ENCODE measurements at regions not wholly inside any gene's neighbourhood (a gene's known extent, or its start where the extent isn't known, plus 50 kb on each side); places are given as distances from the start of the nearest gene placed in this dataset.

DNA sequence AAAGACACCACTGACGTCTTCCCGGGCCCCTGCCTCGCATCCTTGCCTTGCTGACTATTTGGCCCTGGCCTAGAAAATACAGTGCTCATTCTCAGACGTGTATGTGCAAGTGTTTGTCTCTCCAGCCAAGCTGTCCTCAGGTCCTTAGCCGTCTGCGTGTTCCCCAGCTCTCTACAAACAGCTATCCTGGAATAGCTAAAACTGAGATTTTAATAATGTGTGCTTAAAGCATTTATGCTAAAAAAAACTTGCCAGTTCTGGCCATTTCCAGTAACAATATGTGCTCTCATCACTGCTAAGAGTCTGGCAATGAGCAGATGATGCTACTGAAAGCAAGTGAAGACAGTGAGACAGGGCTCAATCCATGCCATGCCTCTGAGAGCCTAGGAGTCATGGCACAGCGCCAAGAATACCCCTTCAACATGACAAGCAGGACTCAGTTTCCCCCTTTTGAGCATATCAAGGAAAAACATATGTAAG is 55.7 kb downstream of the IRF2BP2 start:
- DNase-seq = no peak

DNA sequence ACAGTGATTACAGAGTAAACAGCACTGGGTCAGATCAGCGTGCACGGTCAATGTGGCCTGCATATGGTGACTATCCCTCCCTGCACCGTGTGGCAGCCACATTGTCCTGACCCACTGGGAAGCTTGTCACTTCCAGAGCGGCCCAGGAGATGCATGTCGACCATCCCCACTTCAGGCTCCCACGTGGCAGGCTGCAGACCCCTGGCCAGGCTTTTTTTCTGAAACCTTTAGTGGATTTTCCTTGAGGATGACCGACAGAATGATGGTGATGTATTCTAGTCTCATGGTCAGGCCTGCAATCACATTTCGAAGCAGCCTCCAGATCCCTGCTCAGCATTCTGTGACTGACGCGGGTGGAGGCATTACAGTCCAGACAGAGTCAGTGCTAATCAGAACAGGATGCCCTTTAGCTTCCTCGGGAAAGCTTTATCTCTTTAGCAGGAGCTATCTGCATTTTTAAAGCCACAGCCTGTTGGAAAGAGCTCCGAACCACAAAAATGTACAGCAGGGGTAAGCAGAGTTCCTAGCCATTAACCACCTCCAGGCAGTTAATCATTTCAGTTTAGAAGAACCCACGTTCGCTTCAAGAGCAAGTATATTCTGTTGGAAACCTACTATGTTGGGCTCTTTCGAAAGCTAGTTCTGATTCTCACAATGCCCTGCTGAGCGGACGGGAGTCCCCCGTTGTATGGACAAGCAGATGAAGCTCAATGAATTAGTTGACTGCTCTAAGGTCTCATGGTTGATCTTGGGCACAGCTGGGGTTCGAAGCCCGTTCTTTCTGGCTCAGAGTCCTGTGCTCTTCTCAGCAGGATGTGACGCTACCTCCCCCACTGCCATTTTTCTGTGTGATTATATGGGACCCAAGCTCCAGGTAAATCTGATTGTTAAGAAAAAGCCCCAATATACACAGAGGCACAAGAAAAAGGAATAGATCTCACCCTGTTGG is 56.5 kb downstream of the IRF2BP2 start:
- DNase-seq = peak; percentile 60

DNA sequence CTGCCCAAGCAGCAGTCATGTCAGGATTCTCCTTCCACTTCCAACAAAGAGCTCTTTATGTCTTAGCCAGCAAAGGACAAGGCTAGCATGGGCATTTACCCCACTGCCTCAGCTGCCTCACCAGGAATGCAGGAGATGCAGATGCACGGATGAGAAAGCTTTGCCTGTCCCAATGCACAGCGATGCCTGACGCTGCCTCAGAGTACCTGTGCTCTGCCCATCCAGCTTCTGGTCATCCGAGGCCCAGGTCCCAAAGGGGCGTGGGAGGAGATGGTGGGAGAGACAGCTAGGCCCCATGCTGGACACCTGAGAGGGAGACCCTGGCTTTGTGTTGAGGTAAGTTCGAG is 59.0 kb downstream of the IRF2BP2 start:
- DNase-seq = no peak

DNA sequence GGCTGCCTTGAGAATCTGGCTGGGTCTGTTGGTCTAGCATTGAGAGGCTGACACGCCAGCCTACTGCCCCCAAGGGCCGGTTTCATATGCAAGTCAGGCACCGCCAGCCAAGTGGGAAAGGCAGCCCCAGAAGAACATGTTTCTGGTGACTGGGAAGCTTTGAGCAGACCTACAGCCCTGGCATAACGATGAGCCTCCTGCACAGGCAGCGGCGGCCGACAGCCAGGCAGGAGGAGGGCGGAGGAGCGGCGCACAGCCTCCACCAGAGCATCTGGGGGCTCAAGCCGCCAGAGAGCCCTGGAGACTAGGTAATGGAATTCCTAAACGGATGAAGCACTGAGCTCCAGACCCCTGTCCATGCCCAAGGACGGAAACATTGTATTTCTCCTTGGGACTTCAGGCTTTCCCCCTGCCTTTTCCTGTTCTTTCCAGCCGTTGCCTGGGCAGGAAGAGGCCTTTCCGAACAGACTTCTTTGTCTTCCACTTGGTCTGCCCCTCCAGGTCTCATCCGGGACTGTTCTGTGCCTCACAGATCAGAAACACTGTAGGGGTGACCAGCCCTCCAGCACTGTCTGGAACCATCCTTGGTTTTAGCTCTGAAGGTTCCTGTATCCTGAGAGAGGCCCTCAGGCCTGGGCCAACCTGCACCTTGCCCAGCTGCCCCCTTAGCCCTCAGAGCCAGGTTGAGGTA is 59.5 kb downstream of the IRF2BP2 start:
- no peak for DNase-seq

- DNase-seq = no peak
Measured at GRCh38 chr1:234549447-234550021, 60.4 kb downstream of the IRF2BP2 start.

GRCh38 chr1:234546890-234547788 is 62.8 kb downstream of the IRF2BP2 start:
- no peak for DNase-seq

GRCh38 chr1:234546387-234546704 is 63.6 kb downstream of the IRF2BP2 start:
- DNase-seq = no peak

DNA sequence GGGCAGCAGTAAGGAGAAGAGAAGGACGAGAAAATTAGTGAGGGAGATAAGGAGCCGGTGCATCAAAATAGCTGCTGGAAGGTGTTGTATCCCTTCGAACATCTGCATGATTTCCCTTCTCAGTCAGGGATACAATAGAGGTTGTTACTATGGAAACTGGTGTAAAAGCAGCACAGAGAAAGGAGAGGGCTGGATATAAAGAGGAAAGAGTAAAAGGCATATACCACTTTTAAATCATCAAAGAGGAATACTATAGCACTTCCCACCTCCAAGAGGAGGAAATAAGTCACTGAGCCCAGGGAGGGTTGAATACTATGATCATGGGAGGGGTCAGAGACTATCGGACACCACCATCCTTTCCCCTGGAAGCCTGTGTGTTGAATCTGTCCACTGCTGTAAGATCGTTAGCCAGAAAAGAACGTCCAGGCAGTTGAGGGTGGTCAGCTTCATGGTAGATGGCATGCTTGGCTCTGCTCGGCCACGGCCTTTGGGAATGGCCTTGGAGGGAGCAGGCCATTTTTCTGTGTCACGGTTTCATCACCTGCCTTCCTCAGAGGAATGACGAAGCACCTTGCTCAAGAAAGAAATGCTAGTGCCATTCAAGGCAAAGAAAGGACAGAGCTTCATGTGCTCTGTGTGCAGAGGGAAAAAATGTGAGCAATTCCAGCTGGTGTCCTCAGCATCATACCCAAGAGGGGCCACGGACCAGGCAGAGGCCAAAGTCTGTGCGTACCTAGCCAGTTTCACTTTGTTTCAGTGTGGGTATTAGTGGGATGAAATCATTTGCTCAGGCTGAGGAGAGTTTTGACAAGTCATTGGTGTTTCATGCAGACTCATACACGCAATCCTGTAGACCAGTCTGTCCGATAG is 64.2 kb downstream of the IRF2BP2 start:
- no peak for DNase-seq

- peak; percentile 97 for DNase-seq
Measured at GRCh38 chr1:234544087-234544579, 65.2 kb upstream of the TARBP1 start.

GRCh38 chr1:234543442-234544086 is 64.6 kb upstream of the TARBP1 start:
- DNase-seq = no peak

DNA sequence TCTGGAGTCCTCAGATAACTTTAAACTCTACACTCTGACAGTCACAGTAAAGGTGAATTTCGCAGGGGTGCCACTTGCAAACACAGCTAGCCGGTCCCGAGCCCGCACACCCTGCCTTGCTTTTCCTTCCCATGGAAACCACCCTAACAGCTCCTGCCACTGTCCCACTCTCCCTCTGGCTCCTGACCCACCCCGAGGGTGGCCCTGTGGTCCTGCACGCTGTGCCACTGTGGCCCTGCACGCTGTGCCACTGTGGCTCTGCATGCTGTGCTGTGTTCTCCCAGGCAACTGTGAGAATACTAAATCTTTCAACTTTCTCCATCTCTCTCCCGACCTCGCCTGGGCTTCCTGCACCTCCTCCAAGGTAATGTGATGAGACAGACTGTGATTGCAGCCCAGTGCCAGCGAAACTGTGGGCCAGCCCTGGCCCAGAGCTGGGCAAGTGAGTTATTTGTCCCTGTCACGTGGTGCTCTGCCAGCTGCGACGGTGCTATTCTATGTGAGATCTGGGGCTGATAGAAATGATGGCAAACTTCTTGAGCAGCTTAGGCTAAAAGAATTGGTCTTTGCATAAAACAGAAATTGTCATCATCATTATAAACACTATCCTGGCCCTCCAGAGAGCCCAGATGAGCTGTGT is 63.4 kb upstream of the TARBP1 start:
- no peak for DNase-seq

GRCh38 chr1:234541286-234541975 is 62.5 kb upstream of the TARBP1 start:
- no peak for DNase-seq

DNA sequence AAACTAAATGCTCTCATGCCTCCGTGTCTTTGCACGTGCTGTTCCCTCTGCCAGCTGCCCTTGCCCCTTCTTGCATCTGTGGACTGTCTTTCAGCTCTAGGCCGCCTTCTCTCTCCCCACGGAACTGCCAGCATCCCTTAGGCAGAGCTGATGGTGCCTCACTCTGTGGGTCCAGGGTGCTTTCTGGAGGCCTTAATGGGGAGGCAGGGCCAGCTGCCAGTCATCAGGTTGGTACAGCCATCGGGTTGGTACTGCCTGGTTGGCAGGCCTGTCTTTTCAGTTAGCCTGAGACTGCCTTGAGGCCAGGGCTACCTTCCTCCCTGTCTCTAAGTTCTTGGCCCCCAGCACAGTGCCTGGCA is 61.4 kb upstream of the TARBP1 start:
- DNase-seq = no peak

DNA sequence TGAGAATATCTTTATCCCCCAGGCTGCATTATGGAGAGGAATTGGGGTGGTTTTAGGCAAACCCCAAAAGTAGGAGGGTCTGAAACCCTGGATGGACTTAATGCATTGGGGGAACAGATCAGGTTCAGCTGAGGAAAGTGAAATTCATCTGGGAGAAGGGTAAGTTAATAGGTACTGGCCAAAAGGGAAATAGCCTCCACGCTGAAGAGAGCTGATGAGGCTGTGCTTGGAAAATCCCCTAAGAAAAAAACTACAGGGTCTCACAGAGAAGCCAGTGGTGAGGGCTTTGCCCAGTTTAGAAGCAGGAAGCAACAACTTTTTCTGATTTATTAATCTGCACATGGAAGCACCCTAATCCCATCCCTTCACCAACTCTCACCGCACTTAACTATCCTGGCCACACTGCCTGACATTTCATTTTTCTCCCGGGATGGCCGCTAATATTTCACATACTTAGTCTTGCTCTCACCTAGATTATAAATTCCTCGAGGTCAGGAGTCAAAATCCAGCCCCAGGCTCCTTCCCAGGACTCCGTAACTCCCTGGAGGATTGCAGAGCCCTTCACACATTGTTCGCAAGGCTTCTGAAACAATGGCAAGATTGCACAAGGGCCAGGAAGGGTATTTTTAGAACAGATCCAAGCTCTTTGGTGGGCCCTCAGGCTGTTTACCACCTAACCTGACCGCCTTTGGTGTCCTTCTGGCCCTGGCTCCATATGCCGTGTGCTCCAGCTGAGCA is 60.9 kb upstream of the TARBP1 start:
- no peak for DNase-seq

DNA sequence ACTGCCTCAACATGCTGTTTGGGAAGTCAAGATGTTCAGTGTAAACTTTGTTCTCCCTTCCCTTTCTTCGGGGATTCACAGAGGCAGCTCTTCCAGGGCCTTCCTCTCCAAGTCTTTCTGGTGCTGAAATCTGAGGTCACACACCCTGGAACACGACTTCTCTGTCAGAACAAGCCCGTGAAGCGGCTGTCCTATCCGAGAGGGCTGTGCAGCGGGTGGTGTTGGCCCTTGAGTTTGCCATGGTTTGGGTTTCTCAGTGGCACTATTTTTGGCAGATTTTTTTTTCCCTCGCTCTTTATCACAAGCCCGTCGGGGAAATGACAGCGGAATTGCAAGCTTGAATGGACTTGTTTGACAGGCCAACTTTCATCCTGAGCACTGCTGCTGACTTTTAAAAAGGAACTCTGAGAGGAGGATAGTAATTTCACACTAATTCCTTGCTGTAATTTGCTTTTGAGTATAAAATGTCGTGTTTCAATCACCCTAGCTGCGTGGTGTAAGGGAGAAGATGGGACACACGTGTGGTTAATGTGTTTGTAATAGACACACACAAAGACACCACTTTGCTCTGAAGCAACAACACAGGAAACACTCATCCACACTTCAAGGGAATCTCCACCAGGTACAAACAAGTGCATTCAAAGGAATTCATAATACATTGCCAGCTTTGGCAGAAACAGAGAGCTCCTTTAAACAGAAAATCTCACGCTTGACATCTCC is 60.1 kb upstream of the TARBP1 start:
- DNase-seq = peak; percentile 77

DNA sequence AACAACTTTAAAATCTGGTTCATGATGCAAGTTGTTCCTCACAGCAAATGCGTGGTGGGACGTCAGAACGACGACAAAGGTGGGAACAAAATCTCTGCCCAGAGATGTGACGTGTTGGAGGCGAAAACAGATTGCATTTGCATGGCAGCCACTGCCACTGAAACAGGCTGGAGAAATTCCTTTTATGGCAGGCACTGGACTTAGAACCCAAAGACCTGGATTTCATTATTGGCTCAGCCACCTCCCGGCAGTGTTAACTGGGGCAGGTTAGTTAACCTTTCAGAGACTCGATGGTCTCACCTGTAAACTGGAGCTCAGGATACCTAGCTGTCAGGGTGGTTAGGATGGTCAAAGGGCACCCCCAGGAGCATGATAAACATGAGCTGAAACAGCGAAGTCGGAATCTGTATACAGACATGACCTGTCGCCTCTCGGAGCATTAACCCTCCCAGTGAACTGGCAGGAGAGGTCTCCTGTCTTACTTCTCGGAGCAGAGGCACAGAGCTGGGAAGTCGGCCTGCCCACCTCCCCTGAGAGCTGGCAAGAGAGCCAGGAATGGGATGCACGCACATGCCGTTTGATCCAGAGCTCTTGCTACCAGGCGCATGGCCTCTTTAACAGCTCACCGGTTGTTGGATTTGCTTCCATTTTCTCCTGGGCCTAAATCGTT is 59.2 kb upstream of the TARBP1 start:
- no peak for DNase-seq

DNA sequence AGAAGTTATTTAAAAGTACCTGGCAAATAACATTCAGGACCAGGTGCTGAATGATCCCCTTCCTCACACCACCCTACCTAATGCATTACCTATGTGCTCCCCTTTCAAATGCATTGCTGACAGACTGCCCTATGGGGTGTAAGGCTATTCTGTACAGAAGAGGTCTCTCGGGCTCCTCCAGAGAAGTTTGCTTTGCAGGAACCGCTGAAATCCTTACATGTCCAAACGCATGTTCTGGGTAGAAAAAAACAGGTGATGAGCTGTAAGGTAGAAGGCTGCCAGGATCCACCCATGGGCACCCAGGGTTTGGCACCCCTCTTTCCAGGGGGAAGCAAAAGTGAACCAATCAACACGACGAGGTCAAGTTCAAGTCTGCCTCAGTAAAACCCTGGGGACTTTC is 58.3 kb upstream of the TARBP1 start:
- no peak for DNase-seq

DNA sequence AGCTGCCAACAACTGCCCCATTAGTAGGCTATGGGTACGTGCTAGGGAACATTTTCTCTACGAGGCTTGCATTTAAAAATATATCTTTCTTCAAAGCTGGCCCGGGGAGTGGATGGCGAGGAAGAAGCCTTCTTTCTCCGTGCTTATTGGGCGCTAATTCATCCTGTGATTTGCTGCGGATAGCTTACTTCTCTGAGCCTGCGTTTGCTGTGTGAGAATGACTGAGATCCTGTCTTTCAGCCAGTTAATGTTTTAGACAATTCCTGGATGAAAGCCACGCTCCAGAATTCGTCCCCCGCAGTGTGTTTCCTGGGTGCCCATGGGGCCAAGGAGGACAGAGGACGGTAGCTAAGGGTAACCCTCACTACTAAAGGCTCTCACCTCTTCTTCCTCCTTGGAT is 57.8 kb upstream of the TARBP1 start:
- no peak for DNase-seq
